ENCODE measurements at regions not wholly inside any gene's neighbourhood (a gene's known extent, or its start where the extent isn't known, plus 50 kb on each side); places are given as distances from the start of the nearest gene placed in this dataset.

DNA sequence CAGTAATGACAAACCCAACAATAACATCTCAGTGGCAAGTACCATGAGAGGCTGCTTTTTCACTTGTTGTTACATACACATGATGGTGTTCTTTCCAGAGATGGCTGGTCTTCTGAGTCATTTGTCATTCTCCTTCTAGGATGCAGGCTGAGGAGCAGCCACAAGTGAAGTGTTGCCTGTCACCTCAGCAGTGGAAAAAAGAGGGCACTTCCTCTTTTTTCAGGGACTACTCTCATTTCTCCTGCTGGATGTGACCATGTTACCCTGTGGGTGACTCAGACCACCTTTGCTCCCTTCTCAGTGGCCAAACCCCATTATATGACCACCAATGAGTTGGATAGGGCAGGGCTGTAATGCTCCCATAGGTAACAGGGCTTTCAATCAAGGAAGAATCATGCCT is 587.0 kb upstream of the ADAMTS16 start:
- Histone ChIP-seq H3K4me3 (no peak overlapping the region), H3K9me3 (no peaks in the 10 kb centered on the region), H3K9ac (ENCODE audit: low read depth in 2 of 2, low read length in 2 of 2) (no peak overlapping the region), H3K4me1 (no peaks in the 10 kb centered on the region), H3K36me3 (no peaks in the 10 kb centered on the region), H3K27ac (no peak overlapping the region), H3K27me3 (no peaks in the 10 kb centered on the region)
- intact Hi-C loops (cut with DNase I) = no loop called here
- no peak for DNase-seq
- TF ChIP-seq, protein P1, sequence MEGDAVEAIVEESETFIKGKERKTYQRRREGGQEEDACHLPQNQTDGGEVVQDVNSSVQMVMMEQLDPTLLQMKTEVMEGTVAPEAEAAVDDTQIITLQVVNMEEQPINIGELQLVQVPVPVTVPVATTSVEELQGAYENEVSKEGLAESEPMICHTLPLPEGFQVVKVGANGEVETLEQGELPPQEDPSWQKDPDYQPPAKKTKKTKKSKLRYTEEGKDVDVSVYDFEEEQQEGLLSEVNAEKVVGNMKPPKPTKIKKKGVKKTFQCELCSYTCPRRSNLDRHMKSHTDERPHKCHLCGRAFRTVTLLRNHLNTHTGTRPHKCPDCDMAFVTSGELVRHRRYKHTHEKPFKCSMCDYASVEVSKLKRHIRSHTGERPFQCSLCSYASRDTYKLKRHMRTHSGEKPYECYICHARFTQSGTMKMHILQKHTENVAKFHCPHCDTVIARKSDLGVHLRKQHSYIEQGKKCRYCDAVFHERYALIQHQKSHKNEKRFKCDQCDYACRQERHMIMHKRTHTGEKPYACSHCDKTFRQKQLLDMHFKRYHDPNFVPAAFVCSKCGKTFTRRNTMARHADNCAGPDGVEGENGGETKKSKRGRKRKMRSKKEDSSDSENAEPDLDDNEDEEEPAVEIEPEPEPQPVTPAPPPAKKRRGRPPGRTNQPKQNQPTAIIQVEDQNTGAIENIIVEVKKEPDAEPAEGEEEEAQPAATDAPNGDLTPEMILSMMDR (IDR thresholded peaks at IDR 0.05) = no peak

DNA sequence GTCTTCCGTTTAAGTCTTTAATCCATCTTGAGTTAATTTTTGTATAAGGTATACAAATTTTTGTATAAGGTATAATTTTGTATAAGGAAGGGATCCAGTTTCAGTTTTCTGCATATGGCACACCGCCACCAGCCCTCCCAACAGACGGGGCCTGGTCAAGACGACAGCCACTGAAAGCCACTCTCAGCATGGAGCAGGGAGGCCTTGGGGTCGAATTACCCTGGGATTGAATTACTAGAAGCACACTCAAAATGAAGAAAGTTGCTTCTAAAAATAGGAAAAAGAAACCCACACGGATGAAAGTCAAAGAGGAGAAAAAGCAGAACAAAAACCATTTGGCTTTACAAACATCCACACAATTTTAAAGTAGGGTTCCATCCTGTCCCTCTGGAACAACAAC is 586.2 kb upstream of the ADAMTS16 start:
- Histone ChIP-seq H3K4me1 (no peaks in the 10 kb centered on the region), H3K27me3 (no peaks in the 10 kb centered on the region), H3K9ac (ENCODE audit: low read depth in 2 of 2, low read length in 2 of 2) (no peak overlapping the region), H3K9me3 (no peaks in the 10 kb centered on the region), H3K36me3 (no peaks in the 10 kb centered on the region), H3K4me3 (no peak overlapping the region), H3K27ac (no peak overlapping the region)
- TF ChIP-seq, protein P1 (IDR thresholded peaks at IDR 0.05) = no peak
- DNase-seq = no peak
- intact Hi-C loops (cut with DNase I) = no loop called here

DNA sequence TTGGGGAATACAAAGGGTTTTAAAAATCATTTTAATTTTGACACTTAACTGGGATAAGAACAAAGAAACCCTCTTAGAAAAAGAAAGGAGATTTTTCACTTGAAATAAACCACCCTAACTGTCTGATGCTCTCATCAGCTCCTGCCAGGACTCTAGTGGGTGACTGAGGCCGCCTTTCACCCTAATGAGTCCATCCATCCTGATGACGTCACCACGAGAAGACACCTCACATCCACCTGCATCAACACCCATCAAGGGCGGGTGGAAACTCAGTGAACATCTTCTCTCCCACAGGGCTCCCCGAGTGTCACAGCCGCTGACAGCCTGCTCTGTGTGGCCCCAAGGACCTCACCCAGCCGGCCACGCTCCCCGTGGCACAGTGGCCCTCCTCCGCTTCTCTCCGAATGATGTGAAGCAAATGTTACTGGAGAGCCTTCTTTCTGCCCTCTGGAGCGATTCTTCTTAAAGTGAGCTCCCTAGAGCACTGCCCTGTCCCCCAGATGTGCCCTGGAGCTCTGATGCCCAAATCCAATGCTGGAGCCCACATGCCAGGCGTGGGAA is 584.3 kb upstream of the ADAMTS16 start:
- no peaks in the 10 kb centered on the region for H3K4me1 ChIP-seq
- no peaks in the 10 kb centered on the region for H3K9me3 ChIP-seq
- no peak overlapping the region for H3K27ac ChIP-seq
- no peak for DNase-seq
- intact Hi-C loops (cut with DNase I) = no loop called here
- TF ChIP-seq, protein P1 (IDR thresholded peaks at IDR 0.05) = no peak
- no peak overlapping the region for H3K9ac ChIP-seq (ENCODE audit: low read depth in 2 of 2, low read length in 2 of 2)
- no peaks in the 10 kb centered on the region for H3K36me3 ChIP-seq
- H3K4me3 ChIP-seq = no peak overlapping the region
- no peaks in the 10 kb centered on the region for H3K27me3 ChIP-seq

DNA sequence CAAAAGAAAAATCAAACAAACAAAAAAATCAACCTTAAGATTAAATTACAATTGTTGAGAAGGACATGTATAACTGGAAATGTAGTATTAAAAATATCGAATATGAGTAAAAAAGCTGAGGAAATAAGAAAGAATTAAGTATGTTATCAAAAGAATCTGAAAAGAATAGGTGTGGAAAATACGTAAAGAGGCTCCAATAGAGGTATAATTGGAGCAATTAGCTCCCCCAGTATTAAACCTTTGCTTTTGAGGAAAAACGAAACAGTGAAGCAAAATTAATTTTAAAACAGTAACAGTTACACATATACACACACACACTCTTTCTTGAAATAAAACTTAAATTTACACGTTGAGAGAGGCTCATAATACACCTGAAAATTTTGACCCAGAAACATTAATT is 578.7 kb upstream of the ADAMTS16 start:
- Histone ChIP-seq H3K9ac (ENCODE audit: low read depth in 2 of 2, low read length in 2 of 2) (no peak overlapping the region), H3K27ac (no peak overlapping the region), H3K4me1 (no peaks in the 10 kb centered on the region), H3K36me3 (no peaks in the 10 kb centered on the region), H3K4me3 (no peak overlapping the region), H3K27me3 (no peaks in the 10 kb centered on the region), H3K9me3 (no peaks in the 10 kb centered on the region)
- intact Hi-C loops (cut with DNase I) = no loop called here
- no peak for DNase-seq
- TF ChIP-seq, protein P1 (IDR thresholded peaks at IDR 0.05) = no peak

DNA sequence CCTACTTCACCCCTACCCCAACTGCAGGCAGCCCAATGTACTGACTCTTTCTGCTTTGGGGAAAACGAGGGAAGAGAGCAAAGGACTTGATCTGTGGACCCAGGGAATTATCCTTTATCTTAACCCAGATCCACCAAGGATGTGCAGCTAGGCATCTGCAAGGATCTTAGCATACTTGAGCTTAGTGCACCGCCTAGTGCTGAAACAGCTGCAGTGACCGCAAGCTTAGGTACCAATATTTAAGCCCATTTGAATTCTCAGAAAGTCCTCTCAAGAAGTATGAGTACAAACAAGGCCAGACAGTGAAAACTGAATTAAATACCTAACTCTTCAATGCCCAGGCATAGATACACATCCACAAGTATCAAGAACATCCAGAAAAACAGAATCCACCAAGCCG is 576.7 kb upstream of the ADAMTS16 start:
- intact Hi-C loops (cut with DNase I) = no loop called here
- DNase-seq = no peak
- Histone ChIP-seq H3K27ac (no peak overlapping the region), H3K4me1 (no peaks in the 10 kb centered on the region), H3K4me3 (no peak overlapping the region), H3K9ac (ENCODE audit: low read depth in 2 of 2, low read length in 2 of 2) (no peak overlapping the region), H3K27me3 (no peaks in the 10 kb centered on the region), H3K9me3 (no peaks in the 10 kb centered on the region), H3K36me3 (no peaks in the 10 kb centered on the region)
- TF ChIP-seq, protein P1 (IDR thresholded peaks at IDR 0.05) = no peak

Measured in colonic mucosa (tissue), 4 donors.